ENCODE measurements at regions not wholly inside any gene's neighbourhood (a gene's known extent, or its start where the extent isn't known, plus 50 kb on each side); places are given as distances from the start of the nearest gene placed in this dataset.

GRCh38 chr2:145086910-145087309 is 567.0 kb upstream of the ZEB2 start:
- peak; percentile 10 for DNase-seq

DNA sequence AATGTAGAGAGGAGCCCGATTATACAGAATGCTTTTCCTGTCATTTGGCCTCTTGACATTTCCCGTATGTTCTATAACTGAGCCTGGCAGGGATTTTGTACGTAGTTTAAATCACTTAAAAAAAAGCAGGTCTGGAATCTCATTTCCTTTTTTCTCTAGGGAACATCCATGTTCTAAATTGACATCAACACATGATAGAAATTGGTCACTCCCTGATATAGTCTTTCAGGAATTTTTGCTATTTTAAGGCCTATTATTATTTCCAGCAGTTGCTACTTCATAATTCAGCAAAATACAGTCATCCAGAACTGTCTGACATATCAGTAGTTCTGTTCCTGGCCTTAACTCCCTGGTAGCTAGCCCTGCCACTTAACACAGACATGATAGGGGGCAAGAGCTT is 565.7 kb upstream of the ZEB2 start:
- DNase-seq, result peak; percentile 9

DNA sequence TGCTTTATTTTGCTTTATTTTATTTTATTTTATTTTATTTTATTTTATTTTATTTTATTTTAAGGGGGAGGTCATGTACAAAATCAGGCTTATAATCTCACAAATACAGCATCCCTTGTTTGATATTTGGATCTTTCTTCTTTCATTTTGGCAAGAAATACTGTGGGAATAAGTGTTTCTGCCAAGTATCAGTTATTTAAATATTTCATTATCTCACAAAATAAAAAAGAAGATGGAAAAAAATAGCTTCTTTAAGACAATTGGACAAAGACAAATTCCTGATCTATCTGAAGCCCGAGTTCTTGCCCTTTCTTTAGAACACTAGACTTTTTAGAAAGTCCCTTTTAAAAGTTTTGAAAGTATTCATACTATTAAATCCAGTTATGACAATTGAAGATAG is 560.5 kb upstream of the ZEB2 start:
- DNase-seq, result no peak

GRCh38 chr2:145079641-145080040 is 559.7 kb upstream of the ZEB2 start:
- DNase-seq, result no peak

DNA sequence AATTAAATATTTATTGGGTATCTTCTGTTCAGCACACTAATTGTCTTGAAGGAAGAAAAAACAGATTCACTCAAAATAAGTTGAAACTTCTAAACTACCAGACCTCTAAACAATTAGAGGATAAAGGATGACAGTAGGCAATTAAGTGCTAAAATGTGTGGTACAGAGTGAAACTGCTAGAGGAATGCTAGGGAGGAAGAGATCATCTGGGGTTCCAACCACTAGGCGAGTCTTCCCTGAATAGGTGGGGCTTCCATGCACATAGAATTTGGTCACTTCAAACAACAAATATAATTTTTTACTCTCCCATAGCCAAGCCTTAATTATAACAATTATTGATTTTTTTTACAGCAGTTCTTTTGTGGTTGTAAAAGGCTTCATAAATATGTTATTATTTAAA is 559.0 kb upstream of the ZEB2 start:
- no peak for DNase-seq

- no peak for DNase-seq
Measured at GRCh38 chr2:145076085-145076484, 556.2 kb upstream of the ZEB2 start.

DNA sequence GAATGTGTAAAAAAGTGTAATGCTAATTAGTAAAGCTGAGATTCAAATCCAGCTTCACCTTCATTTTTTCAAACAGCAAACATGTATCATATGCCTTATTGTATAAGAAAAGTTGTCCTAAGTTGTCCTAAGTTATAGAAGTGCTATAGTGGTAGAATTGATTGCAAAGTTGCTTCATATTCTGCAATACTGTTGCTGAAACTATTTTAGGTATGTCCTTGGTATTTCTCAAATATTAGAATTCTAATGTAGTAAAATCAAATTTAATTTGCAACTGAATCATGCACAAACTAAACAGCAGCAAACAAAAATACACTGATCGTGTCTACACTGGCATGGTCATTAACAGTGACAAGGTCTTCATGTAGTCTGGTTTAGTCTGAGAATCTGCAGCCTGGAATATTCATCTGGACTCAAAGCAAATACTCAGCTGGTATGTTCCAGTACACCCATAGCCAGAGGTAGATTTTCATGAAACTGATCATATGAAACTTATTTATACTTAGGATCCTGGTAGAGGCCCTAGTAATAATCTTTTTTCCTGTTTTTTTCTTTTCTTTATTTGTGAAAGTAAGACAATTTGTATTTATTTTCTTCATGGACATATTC is 555.6 kb upstream of the ZEB2 start:
- DNase-seq, result no peak

GRCh38 chr2:145070703-145071102 is 550.8 kb upstream of the ZEB2 start:
- no peak for DNase-seq

DNA sequence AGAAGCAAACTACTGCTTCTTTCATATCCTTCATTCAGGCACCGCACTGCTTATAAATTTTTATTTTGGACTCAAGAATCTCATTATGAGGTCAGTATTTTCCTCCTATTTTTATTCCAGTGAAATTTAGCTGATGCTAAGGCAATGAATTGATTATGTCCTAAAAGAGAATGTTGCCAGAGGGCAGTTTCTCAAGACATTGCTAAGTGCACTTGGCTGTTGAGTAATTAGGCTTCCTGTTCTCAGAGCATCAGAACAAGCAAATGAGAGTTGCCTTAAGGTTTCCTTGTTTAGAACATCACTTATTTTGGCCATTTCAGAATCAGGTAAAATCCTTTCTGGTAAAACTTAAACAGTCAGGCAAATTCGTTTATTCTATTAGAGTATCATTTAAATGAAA is 548.6 kb upstream of the ZEB2 start:
- no peak for DNase-seq

DNA sequence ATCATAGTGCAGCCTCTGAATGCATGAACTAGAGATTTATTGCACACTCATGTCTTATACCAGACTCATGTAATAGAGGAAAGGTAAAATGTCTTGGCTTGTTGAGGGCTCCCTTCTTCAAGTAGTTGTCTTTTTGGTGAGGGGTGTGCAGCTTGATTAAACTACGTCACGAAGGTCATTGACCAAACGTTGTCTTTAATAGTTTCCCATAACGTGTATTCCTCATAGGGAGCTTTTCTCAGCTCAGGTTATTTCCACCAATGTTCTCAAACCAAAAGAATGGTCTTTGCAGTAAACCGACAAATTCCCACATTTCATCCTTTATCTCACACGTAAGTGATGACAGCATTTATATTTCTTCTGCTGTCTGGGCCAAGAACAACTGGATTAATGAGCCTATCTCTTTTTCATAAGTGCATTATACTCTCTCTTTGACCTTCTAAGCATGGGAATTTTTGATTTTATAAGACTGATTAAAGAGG is 547.7 kb upstream of the ZEB2 start:
- DNase-seq, result no peak

DNA sequence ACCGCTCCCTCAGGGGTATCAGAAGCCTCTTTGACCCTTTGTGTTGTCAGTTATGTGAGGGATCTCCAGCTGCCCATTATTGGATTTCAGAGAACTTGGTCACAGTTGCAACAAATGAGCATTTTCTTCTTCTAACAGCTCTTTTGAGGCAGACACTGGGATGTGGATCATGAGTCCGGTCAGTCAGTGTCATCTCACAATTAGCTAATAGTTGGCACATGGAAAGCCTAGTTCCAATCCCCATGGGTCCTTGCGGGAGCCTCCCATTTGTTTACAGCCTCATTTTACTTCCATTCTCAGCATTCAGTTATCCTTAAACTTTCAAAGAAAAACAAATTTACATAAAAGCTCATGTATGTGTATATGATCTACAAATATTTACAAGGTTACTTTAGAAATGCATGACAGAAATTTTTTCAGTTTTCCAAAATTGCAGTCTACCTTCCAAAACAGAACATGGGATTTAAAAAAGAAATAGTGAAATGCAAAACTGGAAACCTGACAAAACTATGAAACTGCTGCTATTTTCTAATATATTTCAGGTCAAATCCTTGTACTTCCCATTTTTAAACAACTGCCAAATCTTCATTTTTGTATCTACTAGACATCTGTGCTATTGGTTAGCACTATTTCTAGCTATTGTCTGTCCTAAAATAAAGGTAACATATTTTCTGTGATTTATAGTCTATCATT is 547.1 kb upstream of the ZEB2 start:
- no peak for DNase-seq

DNA sequence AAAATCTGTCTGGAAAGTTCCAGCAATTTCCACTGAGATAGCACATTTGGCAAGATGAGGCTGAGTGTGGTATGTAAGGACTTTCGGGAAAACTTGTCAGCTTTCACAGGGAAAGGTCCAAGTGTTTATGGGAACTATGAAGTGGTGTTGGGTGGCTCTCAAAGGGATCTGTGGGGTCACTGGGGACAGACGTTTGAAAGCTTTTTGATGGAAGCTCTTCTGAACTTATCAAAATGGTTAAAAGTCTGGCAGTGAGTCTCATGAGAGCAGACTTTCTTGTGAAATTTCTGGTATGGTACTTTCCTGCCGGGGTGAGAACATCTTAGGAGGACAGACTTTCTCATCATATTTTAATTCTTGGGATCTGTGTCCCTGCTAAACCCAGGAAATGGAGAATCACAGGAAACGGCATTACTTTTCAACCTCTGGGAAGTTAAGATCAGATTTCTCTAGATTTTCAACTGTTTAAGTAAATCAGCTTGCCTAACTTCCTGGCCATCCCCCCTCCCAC is 546.3 kb upstream of the ZEB2 start:
- DNase-seq, result no peak

GRCh38 chr2:145065342-145065741 is 545.4 kb upstream of the ZEB2 start:
- DNase-seq, result no peak

DNA sequence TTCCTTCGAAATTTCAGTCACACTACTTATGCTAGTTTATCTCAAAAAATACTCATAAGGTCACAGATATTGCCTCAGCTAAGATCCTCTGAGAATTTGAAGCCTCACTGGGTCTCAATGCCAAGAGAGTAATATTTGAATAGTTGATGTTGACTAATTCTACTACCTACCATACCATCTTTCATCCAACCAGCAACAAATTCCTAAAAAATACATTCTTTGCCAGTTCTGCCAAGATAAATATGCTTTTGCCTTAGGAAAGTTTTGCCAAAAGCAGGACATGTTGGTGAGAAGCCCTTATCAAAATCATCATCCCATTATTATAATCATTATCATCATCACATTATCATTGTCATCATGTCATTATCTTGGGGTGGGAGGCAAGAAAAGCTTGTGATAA is 544.6 kb upstream of the ZEB2 start:
- no peak for DNase-seq

- no peak for DNase-seq
Measured at GRCh38 chr2:145060876-145061275, 541.0 kb upstream of the ZEB2 start.

DNA sequence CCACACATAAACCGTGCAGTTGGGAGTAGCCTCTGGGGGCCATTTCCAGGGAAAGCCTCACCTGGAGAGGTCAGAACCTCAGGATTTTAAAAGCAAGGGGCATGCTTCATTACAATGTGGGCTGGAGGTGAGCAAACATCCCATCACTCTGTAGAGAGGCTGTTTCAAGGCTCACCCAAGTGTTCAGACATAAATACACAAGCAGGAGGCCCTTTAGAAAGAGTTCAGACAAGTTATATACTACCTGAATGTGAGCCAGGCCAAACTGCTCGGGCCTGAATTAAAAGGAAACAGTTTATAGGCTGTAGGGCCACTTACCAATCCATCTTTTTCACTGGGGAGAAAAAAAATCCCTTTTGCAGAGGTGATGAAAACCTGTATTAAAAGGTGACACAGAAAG is 540.0 kb upstream of the ZEB2 start:
- DNase-seq, result no peak

DNA sequence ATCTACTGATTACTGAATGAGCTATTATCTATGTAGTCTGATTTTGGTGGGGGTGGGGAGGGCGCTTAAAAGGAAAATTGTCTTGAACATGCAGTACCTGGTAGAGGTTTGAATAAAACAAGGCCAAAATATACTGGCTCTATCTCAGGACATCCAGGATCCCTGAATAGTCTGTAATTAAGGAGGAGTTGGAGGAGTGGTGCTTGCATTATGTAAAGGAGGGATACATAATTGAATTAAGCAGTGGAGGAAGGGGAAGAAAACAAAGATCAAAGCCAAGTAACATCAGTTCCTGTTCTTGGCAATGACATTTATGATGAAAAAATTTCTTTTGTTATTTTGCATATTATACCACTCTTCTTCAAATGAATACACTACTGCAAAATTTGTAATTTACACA is 539.4 kb upstream of the ZEB2 start:
- DNase-seq, result no peak

GRCh38 chr2:145058457-145058856 is 538.5 kb upstream of the ZEB2 start:
- DNase-seq, result no peak

DNA sequence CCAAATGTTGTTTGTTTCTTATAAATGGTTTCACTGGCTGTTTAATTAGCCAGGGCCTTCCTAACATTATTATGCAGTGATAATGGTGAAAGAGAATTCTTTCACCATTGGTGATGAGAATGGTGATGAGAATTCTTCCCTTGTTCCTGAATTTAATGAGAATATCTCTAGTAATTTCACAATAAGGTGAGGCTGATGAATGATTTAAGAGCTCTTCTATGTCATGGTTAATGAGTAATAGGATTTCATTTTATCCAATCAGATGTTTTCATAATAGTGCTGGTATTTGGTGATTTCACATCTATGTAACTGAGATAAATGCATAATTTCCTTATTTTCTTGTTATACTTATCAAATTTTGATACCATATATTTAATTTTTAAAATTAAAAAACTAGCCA is 535.7 kb upstream of the ZEB2 start:
- no peak for DNase-seq

DNA sequence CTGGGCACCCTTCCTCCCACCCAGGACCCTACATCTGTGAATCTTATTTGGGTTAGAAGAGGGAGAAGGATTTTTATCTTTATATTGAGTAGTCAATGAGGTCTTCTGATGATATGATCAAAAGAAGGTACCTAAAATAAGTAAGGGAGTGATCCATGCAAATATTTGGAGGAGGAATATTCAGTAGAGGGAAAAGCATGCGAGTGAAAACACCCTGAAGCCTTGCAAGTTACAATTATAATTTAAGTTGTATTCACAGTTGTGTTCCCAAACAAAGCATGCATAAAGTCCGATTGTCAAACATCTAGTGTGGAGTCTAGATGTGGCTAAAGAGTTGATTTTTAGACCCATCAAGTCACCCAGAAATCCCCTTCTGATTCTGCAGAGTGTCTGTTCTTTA is 530.2 kb upstream of the ZEB2 start:
- DNase-seq, result no peak

DNA sequence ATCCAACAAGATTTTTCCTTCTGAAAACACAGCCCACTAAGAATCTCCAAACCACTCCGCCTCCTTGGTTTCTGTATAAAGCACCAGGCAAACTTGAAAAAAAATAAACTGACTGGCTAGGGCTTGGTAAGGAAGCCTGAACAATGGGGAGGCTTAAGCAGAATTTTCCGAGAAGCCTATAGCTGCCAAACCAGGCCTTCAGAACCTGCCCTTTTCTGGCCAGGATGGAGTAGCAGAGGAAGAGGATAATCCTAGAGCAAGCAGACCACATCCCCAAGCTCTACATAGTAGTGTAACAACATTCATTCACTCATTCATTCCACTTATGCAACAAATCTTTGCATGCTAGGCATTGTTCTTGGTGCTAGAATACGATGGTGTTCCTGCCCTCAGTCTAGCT is 529.6 kb upstream of the ZEB2 start:
- DNase-seq, result no peak

GRCh38 chr2:145047554-145047953 is 527.6 kb upstream of the ZEB2 start:
- DNase-seq, result no peak

DNA sequence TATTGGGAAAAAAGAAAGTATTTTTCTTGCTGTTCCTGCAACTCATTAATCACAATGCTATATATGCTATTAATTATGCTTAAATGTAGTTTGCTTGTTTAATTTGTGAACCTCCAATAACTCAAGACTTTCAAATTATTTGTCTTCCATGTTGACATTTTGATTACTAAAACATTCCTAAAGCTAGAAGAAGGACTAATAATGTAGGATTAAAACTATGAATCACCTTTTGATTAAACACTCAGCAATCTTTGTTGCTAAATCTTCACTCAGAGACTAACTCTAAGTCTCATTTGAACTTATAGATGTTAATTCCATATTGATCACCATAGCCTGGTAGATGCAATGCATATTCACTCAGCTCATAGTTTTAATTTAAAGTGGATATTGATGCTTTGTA is 524.6 kb upstream of the ZEB2 start:
- no peak for DNase-seq

GRCh38 chr2:145043399-145043834 is 523.5 kb upstream of the ZEB2 start:
- DNase-seq, result no peak

- no peak for DNase-seq
Measured at GRCh38 chr2:145041706-145042105, 521.8 kb upstream of the ZEB2 start.
